SU-DHL-6 (cell line): ENCODE measurements at regions not wholly inside any gene's neighbourhood (a gene's known extent, or its start where the extent isn't known, plus 50 kb on each side); places are given as distances from the start of the nearest gene placed in this dataset.

Experiments
- H2AFZ ChIP-seq: fragments of 200-600 bp; sonication (generic); 2 replicates; pipeline ENCODE4 v1.6.1; 2014; ENCODE audit warnings: low read depth, mild to moderate bottlenecking, moderate library complexity, mixed read lengths, antibody characterized with exemption, low read length; ENCODE audit not compliant: severe bottlenecking
- H3F3A ChIP-seq: fragments of 200-600 bp; shearing (Covaris generic); 2 replicates; pipeline ENCODE4 v1.6.0; 2016; ENCODE audit warnings: antibody characterized with exemption, mild to moderate bottlenecking; ENCODE audit not compliant: insufficient read depth
- H3K27ac ChIP-seq: fragments of 200-600 bp; sonication (generic); 2 replicates; pipeline ENCODE4 v1.5.1; 2016; ENCODE audit warnings: low read depth, mild to moderate bottlenecking, low read length, moderate library complexity, mixed read lengths
- H3K27me3 ChIP-seq: fragments of 200-600 bp; sonication (generic), shearing (Covaris generic); 2 replicates; pipeline ENCODE4 v1.6.0; 2014; ENCODE audit warnings: mild to moderate bottlenecking, low read length
- H3K36me3 ChIP-seq: fragments of 200-600 bp; sonication (generic); 2 replicates; pipeline ENCODE4 v1.6.1; 2014; ENCODE audit warnings: mild to moderate bottlenecking, low read length, mixed read lengths
- H3K4me2 ChIP-seq: fragments of 300-600, 200-600 bp; shearing (Covaris generic), sonication (generic); 2 replicates; pipeline ENCODE4 v1.6.0; 2014; ENCODE audit warnings: low read length, low read depth, mild to moderate bottlenecking; ENCODE audit not compliant: poor library complexity, severe bottlenecking
- H3K4me3 ChIP-seq: fragments of 200-600 bp; sonication (generic); 2 replicates; pipeline ENCODE4 v1.5.1; 2014; ENCODE audit warnings: antibody characterized with exemption, low read length, mild to moderate bottlenecking, mixed read lengths; ENCODE audit not compliant: insufficient read depth, poor library complexity, severe bottlenecking
- H3K79me2 ChIP-seq: fragments of 200-600 bp; sonication (generic); 2 replicates; pipeline ENCODE4 v1.6.1; 2014; ENCODE audit warnings: mild to moderate bottlenecking, low read length, moderate library complexity; ENCODE audit not compliant: insufficient read depth
- H3K9ac ChIP-seq: fragments of 200-600 bp; sonication (generic); 2 replicates; pipeline ENCODE4 v1.7.0; 2014; ENCODE audit warnings: mild to moderate bottlenecking, low read length
- H3K9me2 ChIP-seq: fragments of 200-600 bp; sonication (generic); replicated peaks from 2 replicates; pipeline ENCODE4 v1.6.1; 2014; ENCODE audit warnings: low read length; ENCODE audit not compliant: insufficient read depth
- H3K9me3 ChIP-seq: fragments of 200-600 bp; sonication (generic); 2 replicates; pipeline ENCODE4 v1.6.1; 2014; ENCODE audit warnings: low read length, mixed read lengths; ENCODE audit not compliant: insufficient read depth
- H4K20me1 ChIP-seq: fragments of 200-600 bp; sonication (generic); 2 replicates; pipeline ENCODE4 v1.6.1; 2014; ENCODE audit warnings: low read depth, mild to moderate bottlenecking, antibody characterized with exemption, low read length, moderate library complexity, mixed read lengths
- CTCF ChIP-seq: fragments of 200-600 bp; sonication (generic); IDR thresholded peaks from one replicate; pipeline ENCODE4 v1.5.1; 2017; ENCODE audit warnings: antibody characterized with exemption, mild to moderate bottlenecking, low read length, moderate library complexity; ENCODE audit not compliant: insufficient read depth, poor library complexity, severe bottlenecking
- EZH2phosphoT487 ChIP-seq: fragments of 200-600 bp; sonication (generic), shearing (Covaris generic); conservative IDR thresholded peaks from 2 replicates; pipeline ENCODE4 v1.6.1; 2018; ENCODE audit warnings: mild to moderate bottlenecking, antibody characterized with exemption, low read length, moderate library complexity, mixed read lengths

GRCh38 chr11:86175626-86176025, 68.9 kb upstream of the EED start:
- Histone ChIP-seq H3K4me3 (no peak overlapping the region), H3K36me3 (no peaks in the 10 kb centered on the region), H3K9ac (no peak overlapping the region), H2AFZ (no peak overlapping the region), H3F3A (no peaks in the 10 kb centered on the region), H3K27me3 (no peaks in the 10 kb centered on the region), H3K27ac (no peak overlapping the region), H3K9me3 (no peaks in the 10 kb centered on the region), H3K9me2 (no peaks in the 10 kb centered on the region), H3K79me2 (no peaks in the 10 kb centered on the region), H4K20me1 (no peaks in the 10 kb centered on the region), H3K4me2 (no peak overlapping the region)
- TF ChIP-seq EZH2phosphoT487: no peak

- no peaks in the 10 kb centered on the region for H3K79me2 ChIP-seq
- H3K4me3 ChIP-seq: no peak overlapping the region
- no peak overlapping the region for H2AFZ ChIP-seq
- H4K20me1 ChIP-seq: no peaks in the 10 kb centered on the region
- H3K9me3 ChIP-seq: no peaks in the 10 kb centered on the region
- H3K4me2 ChIP-seq: no peak overlapping the region
- no peak overlapping the region for H3K9ac ChIP-seq
- no peaks in the 10 kb centered on the region for H3F3A ChIP-seq
- no peaks in the 10 kb centered on the region for H3K27me3 ChIP-seq
- H3K27ac ChIP-seq: no peak overlapping the region
- no peak for TF ChIP-seq CTCF
- no peak for TF ChIP-seq EZH2phosphoT487
- H3K36me3 ChIP-seq: no peaks in the 10 kb centered on the region
- H3K9me2 ChIP-seq: no peaks in the 10 kb centered on the region
These were observed 69.4 kb upstream of the EED start for GRCh38 chr11:86175191-86175590.

- Histone ChIP-seq H3F3A (no peaks in the 10 kb centered on the region), H3K4me3 (no peak overlapping the region), H3K9me2 (no peaks in the 10 kb centered on the region), H3K79me2 (no peaks in the 10 kb centered on the region), H3K9ac (no peak overlapping the region), H3K36me3 (no peaks in the 10 kb centered on the region), H3K27ac (no peak overlapping the region), H3K9me3 (no peaks in the 10 kb centered on the region), H2AFZ (no peak overlapping the region), H3K4me2 (no peak overlapping the region), H4K20me1 (no peaks in the 10 kb centered on the region), H3K27me3 (no peaks in the 10 kb centered on the region)
- TF ChIP-seq CTCF (no peak), EZH2phosphoT487 (no peak)
These were observed 70.2 kb upstream of the EED start for GRCh38 chr11:86174101-86175046.

GRCh38 chr11:86172894-86173293, 71.7 kb upstream of the EED start:
- no peaks in the 10 kb centered on the region for H3F3A ChIP-seq
- H3K79me2 ChIP-seq: no peaks in the 10 kb centered on the region
- no peak overlapping the region for H2AFZ ChIP-seq
- H3K9ac ChIP-seq: no peak overlapping the region
- no peak overlapping the region for H3K4me3 ChIP-seq
- no peak overlapping the region for H3K4me2 ChIP-seq
- no peaks in the 10 kb centered on the region for H3K9me3 ChIP-seq
- H3K27ac ChIP-seq: no peak overlapping the region
- H3K9me2 ChIP-seq: no peaks in the 10 kb centered on the region
- H3K27me3 ChIP-seq: no peaks in the 10 kb centered on the region
- no peak for TF ChIP-seq EZH2phosphoT487
- no peaks in the 10 kb centered on the region for H3K36me3 ChIP-seq
- H4K20me1 ChIP-seq: no peaks in the 10 kb centered on the region
